HG03575 (cell line): ENCODE measurements at regions not wholly inside any gene's neighbourhood (a gene's known extent, or its start where the extent isn't known, plus 50 kb on each side); places are given as distances from the start of the nearest gene placed in this dataset.
"Not testable (repeated sequence)": the region's sequence is repeated elsewhere in the genome, so short reads cannot be mapped to it uniquely, and the experiment has no call there.

Source experiments
- ATAC-seq: cut with Tn5 transposase; IDR thresholded peaks from one replicate; pipeline ENCODE4 v1.9.1; 2021; ENCODE audit not compliant: unreplicated experiment, insufficient number of reproducible peaks, low FRiP score; ENCODE audit errors: extremely low read depth

DNA sequence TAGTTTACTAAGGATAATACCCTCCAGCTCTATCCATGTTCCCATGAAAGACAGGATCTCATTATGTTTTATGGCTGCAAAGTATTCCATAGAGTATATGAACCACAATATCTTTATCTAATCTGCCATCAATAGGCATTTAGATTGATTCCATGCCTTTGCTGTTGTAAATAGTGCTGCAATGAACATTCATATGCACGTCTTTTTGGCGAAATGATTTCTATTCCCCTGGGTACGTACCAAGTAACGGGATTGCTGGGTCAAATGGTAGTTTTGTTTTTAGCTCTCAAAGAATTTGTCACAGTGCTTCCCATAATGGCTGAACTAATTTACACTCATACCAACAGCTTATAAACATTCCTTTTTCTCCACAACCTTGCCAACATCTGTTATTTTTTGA, 750.9 kb downstream of the BRINP3 start:
- no peak for ATAC-seq

DNA sequence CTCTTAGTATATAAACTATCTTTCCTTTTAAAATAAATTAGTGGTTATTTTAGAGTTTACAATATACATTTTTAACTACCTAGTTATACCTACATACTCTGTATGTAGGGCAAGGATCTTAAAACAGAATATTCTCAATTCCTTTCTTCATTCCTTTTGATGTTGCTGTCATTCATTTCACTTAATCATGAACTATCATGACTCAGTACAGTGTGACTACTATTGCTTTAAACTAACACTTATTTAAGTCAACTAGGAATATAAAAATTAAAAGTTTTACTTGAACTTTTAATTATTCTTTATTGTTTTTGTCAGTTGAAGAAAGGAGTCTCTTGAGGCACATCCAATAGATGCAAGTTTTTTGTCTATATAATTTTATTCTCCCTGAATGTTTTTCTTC, 726.4 kb downstream of the BRINP3 start:
- no peak for ATAC-seq

DNA sequence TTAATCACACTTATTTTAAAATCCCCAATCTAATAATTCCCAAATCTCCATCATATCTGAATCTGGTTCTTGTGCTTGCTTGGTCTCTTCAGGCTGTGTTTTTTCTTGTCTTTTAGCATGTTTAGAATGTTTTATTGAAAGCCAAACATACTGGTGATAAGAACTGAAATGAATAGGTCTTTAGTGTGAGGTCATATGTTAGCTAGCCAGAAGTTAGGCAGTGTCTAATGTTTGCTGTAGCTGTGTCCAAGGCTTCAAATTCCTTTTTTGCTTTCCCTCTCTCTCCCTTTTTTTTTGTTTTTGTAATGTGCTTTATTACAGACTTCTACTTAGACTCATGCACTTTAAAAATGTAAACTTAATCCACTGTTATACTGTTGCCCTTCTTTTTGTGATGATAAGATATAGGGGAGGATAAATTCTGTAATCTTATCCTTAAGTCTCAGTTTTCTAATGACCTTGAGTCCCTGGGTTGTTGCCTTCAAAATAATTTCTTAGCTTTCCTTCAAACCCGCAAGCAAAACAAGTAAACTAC, 725.1 kb downstream of the BRINP3 start:
- ATAC-seq = no peak

DNA sequence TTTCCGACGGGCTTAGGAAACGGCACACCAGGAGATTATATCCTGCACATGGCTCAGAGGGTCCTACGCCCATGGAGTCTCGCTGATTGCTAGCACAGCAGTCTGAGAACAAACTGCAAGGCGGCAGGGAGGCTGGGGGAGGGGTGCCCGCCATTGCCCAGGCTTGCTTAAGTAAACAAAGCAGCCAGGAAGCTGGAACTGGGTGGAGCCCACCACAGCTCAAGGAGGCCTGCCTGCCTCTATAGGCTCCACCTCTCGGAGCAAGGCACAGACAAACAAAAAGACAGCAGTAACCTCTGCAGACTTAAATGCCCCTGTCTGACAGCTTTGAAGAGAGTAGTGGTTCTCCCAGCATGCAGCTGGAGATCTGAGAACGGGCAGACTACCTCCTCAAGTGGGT, 722.6 kb downstream of the BRINP3 start:
- not testable (repeated sequence) for ATAC-seq

DNA sequence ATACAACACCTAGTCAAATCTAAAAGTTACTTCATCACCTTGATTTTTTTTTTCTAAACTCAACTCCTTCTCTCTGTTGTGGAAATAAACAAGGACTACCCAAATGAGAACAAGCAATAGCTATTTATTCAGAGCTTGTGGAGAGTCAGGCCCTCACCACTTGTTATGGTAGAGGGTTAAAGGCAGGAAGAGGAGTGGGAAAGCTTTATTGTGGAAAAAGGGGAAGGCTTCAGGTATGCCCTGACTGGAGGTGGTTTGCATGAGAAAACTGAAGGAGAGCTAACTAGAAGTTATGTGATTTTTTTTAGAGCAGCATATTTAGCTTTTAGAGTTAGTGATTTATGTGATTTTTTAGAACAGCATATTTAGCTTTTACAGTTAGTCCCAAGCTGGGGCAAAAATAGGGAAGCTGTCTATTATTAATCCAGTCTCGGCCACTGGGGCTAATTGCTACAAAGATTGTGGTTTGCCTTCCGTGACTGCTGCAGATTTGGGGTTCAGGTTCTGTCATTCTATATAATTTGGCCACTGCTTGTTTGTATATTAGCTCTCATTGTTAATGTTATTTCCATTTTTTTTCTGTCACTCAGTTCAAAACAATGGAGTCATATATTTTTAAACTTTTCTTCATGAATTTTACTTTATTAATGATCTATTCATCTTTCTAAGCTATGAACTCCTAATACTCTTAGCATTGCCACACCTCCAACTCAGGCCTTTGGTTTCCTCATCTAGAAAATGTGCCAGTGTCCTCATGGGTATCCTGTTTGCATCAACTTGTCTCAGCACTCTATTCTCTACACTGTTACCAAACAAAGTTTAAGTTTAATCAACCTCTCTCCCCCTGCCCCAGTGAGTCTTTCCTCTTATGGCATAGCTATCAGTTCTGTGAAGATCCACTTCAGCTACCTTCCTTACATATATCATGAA, 713.0 kb downstream of the BRINP3 start:
- no peak for ATAC-seq

DNA sequence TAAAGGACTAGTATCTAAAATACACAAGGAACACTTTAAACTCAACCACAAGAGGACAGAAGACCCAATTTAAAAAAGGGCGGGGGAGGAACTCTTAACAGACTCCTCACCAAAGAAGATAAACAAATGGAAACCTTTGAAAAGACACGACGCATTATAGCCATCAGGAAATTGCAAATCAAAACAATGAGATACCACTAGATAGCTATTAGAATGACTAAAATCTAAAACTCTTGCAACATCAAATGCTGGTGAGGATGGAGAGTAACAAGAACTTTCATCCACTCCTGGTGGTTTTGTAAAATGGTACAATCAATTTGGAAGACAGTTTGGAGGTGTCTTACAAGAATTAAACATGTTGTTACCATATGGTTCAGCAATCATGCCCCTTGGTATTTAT, 708.2 kb downstream of the BRINP3 start:
- ATAC-seq = no peak

DNA sequence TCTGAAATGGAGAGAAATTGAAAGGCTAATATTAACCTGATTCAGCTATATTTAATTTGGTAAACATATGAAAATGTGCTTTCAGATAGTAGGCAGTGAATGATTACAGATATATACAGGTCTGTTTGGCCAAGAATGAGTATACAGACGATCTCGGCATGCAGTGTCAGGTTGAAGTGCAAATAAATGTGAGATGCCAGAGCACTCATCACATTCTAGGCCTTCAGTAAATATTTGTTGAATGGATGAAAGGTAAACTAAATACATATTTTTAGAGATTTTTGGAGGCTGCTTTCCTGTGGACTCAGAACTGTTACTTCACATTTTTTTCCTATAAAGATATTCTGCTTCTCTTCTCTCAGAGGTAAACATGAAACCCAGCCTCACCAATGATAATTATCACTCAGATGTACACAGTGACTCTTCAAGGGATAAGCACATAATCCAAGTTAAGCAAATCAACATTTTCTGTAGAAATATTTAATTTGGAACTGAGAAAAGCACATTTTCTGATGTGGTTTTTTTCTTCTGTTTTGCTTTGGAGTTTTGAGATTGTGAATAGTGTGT, 702.9 kb downstream of the BRINP3 start:
- ATAC-seq = no peak

DNA sequence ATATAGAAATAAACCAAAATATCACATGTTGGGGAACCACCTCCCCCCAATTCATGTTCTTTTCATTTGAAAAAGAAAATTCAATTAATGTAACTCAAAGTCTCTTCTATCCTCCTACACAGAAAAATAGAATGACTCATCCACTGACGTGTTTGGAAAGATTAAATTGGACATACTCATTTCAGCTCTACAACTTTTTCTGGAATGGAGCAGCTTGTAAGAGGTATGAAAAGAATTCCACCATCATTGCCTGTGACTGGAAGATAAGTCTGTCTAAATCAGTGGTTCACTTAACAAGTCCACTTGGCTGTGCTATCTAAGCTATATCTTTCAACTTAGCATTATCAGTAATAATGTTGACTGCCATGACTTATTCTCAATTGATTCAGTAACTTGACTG, 702.3 kb downstream of the BRINP3 start:
- no peak for ATAC-seq

DNA sequence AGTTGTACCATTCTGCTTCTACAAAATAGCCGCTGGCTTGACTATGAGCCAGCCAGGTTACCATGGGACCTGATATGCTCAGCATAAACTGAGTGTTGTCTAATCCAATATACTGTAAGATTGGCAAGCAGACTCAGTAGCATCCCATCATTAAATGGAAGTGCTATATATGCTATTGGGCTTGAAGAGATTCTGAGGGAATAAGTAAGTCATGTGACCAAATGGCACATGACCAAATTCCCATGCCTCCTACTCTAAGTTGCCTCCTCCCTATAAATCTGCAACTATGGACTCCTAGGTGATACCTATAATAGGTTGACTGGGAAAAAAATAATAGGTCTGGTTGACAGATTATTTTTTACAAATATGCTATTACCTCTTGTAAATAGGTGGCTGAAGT, 698.6 kb downstream of the BRINP3 start:
- ATAC-seq = no peak

DNA sequence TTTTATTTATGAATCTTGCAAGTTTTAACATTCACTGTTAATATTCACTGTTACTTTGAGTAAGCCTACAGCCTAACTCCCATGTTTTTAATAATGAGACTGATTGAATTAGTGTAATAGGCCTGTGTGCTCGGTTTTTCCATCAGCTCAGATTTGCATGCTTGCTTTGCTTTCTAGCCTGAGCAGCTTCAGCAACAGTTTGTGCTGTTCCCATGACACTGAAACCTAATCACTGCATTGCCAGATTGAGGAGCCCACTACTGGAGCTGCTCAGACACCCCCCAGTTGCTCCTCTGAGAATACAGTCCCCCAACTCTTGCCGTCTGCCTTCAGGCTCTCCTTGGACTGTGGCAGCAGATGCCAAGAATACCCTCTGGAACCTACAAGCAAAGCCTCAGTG, 695.4 kb downstream of the BRINP3 start:
- no peak for ATAC-seq

DNA sequence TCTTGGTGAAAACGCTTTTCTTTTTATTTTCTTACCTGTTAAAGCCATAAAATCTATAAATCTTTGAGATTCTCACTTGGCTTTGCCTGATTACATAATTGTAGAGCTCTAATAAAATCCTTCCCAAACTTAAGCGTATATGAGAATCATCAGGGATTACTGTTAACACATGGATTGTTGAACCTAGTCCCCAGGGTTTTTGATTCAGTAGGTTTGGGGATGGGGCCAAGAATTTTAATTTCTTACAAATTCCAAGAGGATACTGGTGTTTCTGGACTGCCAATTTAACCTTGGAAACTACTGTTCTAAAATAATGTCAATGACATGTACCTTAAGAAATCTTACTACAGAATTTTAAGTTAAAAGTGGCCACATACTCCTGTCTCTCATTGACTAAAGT, 694.2 kb downstream of the BRINP3 start:
- ATAC-seq = no peak

DNA sequence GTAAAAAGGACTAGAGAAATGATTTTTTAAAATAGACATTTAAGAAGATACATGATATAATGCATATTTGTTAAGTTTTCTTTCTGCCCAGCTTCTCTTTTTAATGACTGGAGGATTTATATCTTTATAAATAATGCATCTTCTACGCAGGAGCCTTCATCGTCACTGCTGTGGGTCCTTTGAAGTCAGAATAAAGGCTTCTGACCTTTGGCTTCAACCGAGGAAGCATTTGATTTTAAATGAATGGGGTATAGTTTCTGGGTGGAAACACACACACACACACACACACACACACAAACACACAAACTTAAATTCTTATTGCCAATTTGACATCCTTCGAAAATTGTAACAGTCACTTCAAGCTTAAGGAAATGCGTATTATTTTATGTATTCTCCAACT, 690.9 kb downstream of the BRINP3 start:
- no peak for ATAC-seq

DNA sequence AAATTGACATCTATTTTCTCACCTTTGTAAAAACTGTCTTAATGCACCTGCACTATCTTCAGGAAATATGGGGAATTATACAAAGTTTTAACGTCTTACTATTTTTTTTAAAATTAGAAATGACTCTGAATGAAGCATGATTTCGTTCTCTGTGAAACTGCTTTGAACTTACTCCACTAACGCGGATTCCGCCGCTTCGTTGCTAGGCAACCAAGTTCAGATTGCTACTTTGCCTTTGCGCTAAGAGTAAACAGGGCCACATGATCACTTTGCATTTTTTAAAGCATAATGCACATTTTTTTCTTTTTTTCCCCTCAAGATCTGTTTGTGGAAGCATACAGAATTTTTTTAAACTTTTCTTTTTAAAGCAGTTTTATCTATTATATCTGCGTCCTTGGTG, 690.5 kb downstream of the BRINP3 start:
- ATAC-seq = no peak

DNA sequence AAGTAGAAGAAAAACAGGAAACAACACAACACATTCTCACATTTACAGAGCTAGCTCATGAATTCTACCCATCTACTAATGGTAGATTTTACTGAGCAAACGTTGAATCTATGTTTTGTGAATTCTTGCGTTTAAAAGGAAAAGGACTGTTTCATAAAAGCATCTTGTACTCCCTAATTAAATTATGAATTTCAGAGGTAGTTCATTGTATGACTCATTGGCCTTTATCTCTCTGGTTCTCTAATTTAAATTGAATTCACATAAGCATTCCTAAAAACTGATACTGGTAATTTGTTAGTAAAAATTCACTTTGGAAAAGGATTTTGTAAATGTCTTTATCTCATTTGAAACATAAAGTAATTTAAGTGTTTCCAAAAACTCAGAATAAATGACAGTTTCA, 687.3 kb downstream of the BRINP3 start:
- no peak for ATAC-seq

DNA sequence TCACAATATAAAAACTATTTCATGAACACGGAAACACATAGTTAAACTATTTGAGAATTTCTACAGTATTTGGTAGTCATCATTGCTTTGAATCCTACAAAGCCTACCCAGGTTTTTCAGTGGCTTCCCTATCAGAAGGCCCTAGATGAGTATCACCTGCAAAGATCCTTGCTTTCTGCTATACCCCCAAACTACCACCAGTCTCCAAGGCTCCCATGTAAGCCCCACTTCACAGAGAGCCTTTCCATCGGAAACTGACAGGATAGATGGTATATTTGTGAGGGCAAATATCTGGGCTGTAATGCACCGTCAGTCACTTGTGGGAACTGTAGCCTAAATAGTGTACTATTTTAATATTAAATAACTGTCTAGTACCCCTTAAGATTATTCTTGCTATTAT, 674.3 kb downstream of the BRINP3 start:
- no peak for ATAC-seq

DNA sequence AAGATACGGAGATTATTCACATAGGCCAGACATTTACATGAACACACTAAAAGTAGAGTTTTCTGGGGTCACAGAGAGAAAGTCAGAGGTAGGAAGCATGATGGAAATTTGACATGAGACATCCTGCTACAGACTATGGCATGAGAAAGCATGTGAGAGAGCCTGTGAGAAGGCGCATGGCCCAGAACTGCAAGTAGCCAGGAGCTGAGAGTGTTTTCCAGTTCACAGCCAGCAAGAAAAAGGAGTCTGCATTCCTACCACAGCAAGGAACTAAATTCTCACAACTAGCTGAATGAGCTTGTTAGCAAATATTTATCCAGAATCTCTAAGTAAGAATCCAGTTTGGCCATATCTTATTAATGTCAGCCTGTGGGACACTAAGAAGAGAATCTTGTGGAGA, 673.3 kb downstream of the BRINP3 start:
- no peak for ATAC-seq

DNA sequence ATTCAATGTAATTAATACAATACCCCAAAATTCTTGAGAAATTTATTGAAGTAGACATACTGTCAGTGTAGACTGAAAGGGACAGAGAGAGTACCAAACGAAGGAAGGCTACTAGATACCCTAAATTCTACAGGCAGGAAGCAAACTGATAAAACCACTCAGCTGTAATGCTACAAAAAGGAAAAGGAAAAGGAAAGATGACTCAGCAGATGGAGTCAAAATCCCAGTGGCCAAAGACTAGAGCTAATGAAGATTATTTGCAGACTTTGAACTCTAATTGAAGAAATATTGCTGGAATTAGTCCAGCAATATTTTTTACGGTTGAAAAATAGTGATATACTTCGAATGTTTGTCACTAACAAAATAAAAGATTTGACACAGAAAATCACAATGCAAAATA, 671.9 kb downstream of the BRINP3 start:
- ATAC-seq = no peak

DNA sequence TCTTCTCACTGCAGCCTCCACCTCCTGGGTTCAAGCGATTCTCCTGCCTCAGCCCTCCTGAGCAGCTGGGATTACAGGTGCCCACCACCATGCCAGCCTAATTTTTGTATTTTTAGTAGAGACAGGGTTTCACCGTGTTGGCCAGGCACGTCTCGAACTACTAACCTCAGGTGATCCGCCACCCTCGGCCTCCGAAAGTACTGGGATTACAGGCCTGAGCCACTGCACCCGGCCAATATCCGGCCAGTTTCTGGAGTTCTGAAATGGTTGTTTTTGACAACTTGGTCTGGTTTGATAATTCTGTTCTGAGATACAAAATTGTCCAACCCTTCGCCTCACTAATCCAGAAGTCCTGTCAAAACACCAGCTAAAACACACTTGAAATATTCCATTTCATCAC, 667.0 kb downstream of the BRINP3 start:
- ATAC-seq = not testable (repeated sequence)

DNA sequence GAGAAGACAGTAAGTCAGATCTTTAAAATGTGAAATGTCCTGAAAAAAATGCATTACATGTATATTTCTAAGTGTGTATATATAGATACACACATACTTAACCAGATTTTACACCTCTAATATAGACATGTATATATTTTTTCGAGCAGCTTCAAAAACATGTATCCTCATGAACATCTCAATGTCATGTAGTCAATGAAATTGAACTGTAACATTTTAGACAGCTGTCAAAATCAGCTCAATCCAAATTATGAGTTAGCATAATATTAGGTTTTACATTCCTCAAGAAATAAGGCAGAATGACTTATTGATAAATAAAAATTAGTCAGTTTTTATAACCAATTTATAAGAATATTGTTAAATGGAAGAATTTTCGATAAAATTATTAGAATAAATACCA, 665.7 kb downstream of the BRINP3 start:
- no peak for ATAC-seq

DNA sequence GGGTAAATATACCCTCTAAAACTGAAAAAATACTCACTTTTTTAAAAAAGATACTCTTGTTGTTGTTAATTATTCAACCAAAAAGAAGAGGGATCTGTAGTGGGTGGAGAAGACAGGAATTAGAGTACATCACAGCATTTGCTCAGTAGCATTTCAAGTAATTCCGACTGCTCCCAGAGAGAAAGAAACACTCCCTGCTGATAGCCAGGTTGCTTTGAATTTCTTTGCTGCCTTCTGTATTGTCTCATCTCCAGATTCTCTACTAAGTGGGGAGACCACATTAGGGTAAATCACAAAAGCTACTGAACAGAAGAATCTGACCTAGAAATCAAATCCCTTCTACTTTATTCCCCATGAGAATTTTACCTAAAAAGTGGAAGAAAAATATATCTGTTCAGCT, 661.1 kb downstream of the BRINP3 start:
- ATAC-seq = no peak
